ENCODE measurements at regions not wholly inside any gene's neighbourhood (a gene's known extent, or its start where the extent isn't known, plus 50 kb on each side); places are given as distances from the start of the nearest gene placed in this dataset.

DNA sequence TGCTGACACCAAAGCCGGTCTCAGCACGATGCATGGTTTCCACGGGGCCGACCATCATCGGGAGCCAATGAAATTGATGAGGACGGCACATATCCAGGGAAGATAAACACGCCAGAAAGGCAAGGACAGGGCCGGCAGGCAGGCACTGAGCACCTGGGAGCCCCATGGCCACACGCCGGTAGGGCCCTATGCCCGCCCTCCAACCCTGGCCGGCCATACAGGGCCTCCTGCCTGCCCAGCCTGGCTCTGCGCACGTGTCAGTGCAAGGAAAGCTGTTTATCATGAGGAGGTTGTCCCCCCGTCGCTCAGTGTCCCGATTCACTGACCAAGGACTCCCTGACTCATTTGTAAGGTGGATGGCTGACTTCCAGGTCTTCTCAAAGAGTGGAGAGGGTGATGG is 237.5 kb downstream of the GLI2 start (continued):
- TF ChIP-seq, protein P1, sequence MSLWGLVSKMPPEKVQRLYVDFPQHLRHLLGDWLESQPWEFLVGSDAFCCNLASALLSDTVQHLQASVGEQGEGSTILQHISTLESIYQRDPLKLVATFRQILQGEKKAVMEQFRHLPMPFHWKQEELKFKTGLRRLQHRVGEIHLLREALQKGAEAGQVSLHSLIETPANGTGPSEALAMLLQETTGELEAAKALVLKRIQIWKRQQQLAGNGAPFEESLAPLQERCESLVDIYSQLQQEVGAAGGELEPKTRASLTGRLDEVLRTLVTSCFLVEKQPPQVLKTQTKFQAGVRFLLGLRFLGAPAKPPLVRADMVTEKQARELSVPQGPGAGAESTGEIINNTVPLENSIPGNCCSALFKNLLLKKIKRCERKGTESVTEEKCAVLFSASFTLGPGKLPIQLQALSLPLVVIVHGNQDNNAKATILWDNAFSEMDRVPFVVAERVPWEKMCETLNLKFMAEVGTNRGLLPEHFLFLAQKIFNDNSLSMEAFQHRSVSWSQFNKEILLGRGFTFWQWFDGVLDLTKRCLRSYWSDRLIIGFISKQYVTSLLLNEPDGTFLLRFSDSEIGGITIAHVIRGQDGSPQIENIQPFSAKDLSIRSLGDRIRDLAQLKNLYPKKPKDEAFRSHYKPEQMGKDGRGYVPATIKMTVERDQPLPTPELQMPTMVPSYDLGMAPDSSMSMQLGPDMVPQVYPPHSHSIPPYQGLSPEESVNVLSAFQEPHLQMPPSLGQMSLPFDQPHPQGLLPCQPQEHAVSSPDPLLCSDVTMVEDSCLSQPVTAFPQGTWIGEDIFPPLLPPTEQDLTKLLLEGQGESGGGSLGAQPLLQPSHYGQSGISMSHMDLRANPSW (CRISPR knock-in tag; conservative IDR thresholded peaks at IDR 0.05; ENCODE audit: low read depth) = no peak
- no peak for TF ChIP-seq ZNF121 (CRISPR knock-in tag; IDR thresholded peaks at IDR 0.05)

DNA sequence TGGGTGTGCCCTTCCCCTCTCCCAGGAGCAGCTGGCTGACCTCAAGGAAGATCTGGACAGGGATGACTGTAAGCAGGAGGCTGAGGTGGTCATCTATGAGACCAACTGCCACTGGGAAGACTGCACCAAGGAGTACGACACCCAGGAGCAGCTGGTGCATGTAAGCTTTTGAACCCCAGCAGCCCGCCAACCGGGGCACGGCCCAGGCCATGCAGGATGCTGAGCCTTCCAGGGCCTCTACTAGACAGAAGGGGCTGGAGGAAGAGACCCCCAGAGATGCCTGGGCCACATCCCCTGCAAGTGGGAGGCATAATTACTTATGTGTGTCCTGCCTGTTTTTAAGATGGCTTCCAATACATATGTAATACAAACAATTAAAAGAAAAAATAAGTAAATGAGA is 239.3 kb downstream of the GLI2 start:
- POLR2A ChIA-PET = no interaction called here
- peaks cover under 1% of the 10 kb centered on the region; the same call in 1 of the 2 replicates for H3K4me1 Mint-ChIP-seq
- no peak for ATAC-seq

DNA sequence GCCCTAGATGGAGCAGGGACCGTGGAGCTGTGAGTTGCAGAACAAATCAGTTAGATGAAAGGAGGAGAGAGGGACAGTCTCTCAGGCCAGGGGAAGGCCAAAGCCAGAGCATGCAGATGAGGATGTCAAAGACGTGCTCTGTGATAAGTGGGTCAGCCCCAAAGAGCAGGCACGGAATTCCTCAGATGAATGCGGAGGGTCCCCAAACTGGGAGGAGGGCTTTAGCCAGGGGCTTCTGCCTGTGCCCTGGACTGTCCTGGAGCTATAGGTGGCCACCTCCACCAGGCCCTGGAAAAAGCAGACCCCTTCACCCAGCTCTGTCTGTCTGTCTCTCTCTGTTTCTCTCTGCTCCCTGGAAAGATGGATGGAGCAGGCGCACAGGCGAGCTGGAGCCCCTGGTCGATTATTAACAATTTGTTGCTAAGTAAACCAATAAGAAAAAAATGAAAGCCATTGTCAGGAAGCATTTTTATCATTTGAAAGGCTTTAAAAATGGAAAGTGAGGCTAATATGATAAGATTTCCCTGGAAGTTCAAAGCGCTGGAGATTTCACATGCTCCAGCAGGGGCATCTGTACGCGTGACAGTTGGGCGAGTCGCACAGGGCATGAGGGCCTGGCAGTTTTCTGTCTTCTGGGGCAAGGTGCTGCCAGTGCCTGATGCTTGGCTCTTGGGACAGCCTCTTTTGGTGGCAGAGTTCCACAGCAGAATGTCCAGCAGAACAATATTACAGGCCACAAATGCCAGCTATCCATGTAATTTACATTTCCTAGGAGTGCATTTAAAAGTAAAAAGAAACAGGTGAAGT is 241.0 kb downstream of the GLI2 start:
- H3K36me3 Mint-ChIP-seq = peaks cover 48% of the 10 kb centered on the region
- no peak overlapping the region for H3K27ac Mint-ChIP-seq
- TF ChIP-seq KAT7 (CRISPR knock-in tag; IDR thresholded peaks at IDR 0.05; ENCODE audit: borderline replicate concordance) (no peak), ETV6 (CRISPR knock-in tag; IDR thresholded peaks at IDR 0.05) (no peak), NR1H2 (CRISPR knock-in tag; IDR thresholded peaks at IDR 0.05) (no peak), FOXJ3 (CRISPR knock-in tag; IDR thresholded peaks at IDR 0.05; ENCODE audit: borderline replicate concordance) (no peak), ZNF219 (CRISPR knock-in tag; IDR thresholded peaks at IDR 0.05; ENCODE audit: borderline replicate concordance) (no peak), CREB1 (CRISPR knock-in tag; IDR thresholded peaks at IDR 0.05) (no peak), SMAD4 (CRISPR knock-in tag; IDR thresholded peaks at IDR 0.05) (no peak)
- TF ChIP-seq, protein P2, sequence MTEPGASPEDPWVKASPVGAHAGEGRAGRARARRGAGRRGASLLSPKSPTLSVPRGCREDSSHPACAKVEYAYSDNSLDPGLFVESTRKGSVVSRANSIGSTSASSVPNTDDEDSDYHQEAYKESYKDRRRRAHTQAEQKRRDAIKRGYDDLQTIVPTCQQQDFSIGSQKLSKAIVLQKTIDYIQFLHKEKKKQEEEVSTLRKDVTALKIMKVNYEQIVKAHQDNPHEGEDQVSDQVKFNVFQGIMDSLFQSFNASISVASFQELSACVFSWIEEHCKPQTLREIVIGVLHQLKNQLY (CRISPR knock-in tag; IDR thresholded peaks at IDR 0.05) = no peak
- TF ChIP-seq, protein P3, sequence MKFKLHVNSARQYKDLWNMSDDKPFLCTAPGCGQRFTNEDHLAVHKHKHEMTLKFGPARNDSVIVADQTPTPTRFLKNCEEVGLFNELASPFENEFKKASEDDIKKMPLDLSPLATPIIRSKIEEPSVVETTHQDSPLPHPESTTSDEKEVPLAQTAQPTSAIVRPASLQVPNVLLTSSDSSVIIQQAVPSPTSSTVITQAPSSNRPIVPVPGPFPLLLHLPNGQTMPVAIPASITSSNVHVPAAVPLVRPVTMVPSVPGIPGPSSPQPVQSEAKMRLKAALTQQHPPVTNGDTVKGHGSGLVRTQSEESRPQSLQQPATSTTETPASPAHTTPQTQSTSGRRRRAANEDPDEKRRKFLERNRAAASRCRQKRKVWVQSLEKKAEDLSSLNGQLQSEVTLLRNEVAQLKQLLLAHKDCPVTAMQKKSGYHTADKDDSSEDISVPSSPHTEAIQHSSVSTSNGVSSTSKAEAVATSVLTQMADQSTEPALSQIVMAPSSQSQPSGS (CRISPR knock-in tag; IDR thresholded peaks at IDR 0.05; ENCODE audit: borderline replicate concordance, low read depth) = no peak
- TF ChIP-seq, protein P4, sequence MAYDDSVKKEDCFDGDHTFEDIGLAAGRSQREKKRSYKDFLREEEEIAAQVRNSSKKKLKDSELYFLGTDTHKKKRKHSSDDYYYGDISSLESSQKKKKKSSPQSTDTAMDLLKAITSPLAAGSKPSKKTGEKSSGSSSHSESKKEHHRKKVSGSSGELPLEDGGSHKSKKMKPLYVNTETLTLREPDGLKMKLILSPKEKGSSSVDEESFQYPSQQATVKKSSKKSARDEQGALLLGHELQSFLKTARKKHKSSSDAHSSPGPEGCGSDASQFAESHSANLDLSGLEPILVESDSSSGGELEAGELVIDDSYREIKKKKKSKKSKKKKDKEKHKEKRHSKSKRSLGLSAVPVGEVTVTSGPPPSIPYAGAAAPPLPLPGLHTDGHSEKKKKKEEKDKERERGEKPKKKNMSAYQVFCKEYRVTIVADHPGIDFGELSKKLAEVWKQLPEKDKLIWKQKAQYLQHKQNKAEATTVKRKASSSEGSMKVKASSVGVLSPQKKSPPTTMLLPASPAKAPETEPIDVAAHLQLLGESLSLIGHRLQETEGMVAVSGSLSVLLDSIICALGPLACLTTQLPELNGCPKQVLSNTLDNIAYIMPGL (CRISPR knock-in tag; IDR thresholded peaks at IDR 0.05) = no peak
- TF ChIP-seq, protein P5, sequence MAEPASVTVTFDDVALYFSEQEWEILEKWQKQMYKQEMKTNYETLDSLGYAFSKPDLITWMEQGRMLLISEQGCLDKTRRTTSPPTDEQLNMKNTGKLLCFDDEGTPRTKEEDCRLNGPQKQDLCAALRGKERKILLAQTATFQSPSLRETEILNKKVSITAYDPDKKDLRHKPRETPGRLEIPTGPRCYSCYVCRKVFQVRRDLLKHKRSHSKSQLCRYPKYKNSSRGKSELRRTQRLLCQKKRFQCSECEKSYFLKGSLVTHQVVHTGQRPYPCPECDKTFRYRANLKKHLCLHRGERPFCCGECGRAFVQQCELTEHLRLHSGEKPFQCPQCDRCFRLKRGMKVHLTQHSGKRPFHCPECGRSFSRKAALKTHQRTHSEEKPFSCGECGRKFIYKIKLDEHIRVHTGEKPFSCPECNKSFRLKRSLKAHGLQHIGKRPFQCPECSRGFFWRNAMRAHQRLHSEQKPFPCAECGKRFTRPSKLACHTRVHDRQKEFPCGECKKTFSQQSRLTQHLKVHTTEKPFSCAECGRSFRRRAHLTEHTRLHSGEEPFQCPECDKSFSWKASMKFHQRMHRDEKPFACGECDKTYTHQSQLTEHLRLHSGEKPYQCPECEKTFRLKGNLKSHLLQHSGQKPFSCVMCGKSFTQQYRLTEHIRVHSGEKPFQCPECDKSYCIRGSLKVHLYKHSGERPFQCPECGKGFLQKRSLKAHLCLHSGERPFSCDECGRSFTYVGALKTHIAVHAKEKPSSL (CRISPR knock-in tag; conservative IDR thresholded peaks at IDR 0.05) = no peak
- TF ChIP-seq, protein P6, sequence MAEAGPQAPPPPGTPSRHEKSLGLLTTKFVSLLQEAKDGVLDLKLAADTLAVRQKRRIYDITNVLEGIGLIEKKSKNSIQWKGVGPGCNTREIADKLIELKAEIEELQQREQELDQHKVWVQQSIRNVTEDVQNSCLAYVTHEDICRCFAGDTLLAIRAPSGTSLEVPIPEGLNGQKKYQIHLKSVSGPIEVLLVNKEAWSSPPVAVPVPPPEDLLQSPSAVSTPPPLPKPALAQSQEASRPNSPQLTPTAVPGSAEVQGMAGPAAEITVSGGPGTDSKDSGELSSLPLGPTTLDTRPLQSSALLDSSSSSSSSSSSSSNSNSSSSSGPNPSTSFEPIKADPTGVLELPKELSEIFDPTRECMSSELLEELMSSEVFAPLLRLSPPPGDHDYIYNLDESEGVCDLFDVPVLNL (CRISPR knock-in tag; IDR thresholded peaks at IDR 0.05; ENCODE audit: borderline replicate concordance, low read depth) = no peak

More for the DNA sequence above, 239.3 kb downstream of the GLI2 start:
- H3K36me3 Mint-ChIP-seq = peaks cover 47% of the 10 kb centered on the region
- no peak overlapping the region for H3K4me3 Mint-ChIP-seq
- TF ChIP-seq OVOL2 (CRISPR knock-in tag; IDR thresholded peaks at IDR 0.05; ENCODE audit: borderline replicate concordance) (no peak), MXD4 (CRISPR knock-in tag; IDR thresholded peaks at IDR 0.05; ENCODE audit: borderline replicate concordance) (no peak), ZNF121 (CRISPR knock-in tag; IDR thresholded peaks at IDR 0.05) (no peak), ESRRA (CRISPR knock-in tag; IDR thresholded peaks at IDR 0.05; ENCODE audit: borderline replicate concordance) (no peak), CREB1 (CRISPR knock-in tag; IDR thresholded peaks at IDR 0.05) (no peak), JUN (CRISPR knock-in tag; IDR thresholded peaks at IDR 0.05) (no peak), NFYB (CRISPR knock-in tag; conservative IDR thresholded peaks at IDR 0.05; ENCODE audit: low read depth) (no peak), TCF7 (CRISPR knock-in tag; IDR thresholded peaks at IDR 0.05; ENCODE audit: low read depth) (no peak), FOXK1 (CRISPR knock-in tag; IDR thresholded peaks at IDR 0.05) (no peak), NFATC4 (CRISPR knock-in tag; IDR thresholded peaks at IDR 0.05) (no peak), ZNF317 (CRISPR knock-in tag; IDR thresholded peaks at IDR 0.05; ENCODE audit: borderline replicate concordance, low read depth) (no peak), ETV6 (CRISPR knock-in tag; IDR thresholded peaks at IDR 0.05) (no peak), SP1 (CRISPR knock-in tag; conservative IDR thresholded peaks at IDR 0.05) (no peak)
- TF ChIP-seq, protein P7, sequence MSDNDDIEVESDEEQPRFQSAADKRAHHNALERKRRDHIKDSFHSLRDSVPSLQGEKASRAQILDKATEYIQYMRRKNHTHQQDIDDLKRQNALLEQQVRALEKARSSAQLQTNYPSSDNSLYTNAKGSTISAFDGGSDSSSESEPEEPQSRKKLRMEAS (CRISPR knock-in tag; IDR thresholded peaks at IDR 0.05) = no peak
- TF ChIP-seq, protein P8, sequence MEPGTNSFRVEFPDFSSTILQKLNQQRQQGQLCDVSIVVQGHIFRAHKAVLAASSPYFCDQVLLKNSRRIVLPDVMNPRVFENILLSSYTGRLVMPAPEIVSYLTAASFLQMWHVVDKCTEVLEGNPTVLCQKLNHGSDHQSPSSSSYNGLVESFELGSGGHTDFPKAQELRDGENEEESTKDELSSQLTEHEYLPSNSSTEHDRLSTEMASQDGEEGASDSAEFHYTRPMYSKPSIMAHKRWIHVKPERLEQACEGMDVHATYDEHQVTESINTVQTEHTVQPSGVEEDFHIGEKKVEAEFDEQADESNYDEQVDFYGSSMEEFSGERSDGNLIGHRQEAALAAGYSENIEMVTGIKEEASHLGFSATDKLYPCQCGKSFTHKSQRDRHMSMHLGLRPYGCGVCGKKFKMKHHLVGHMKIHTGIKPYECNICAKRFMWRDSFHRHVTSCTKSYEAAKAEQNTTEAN (CRISPR knock-in tag; IDR thresholded peaks at IDR 0.05) = no peak
- CTCF ChIA-PET = interaction anchor here (1.0 to 2.2 kb wide), 2 partner anchors 17 to 154 kb away, joined by 3 to 9 read pairs; no protein-coding TSS in a partner anchor
- no peak for DNase-seq (ENCODE audit: low spot score)
- H3K27me3 Mint-ChIP-seq (ENCODE audit: low read depth) = no peaks in the 10 kb centered on the region
- no peaks in the 10 kb centered on the region for H3K9me3 Mint-ChIP-seq
- no peak overlapping the region for H3K27ac Mint-ChIP-seq

More for the DNA sequence above, 241.0 kb downstream of the GLI2 start:
- no peak for DNase-seq (ENCODE audit: low spot score)
- Mint-ChIP-seq H3K27me3 (ENCODE audit: low read depth) (no peaks in the 10 kb centered on the region), H3K9me3 (no peaks in the 10 kb centered on the region), H3K4me1 (peaks cover 2% of the 10 kb centered on the region), H3K4me3 (no peak overlapping the region)
- POLR2A ChIA-PET = no interaction called here
- no peak for ATAC-seq
- CTCF ChIA-PET = interaction anchor here (0.7 to 2.2 kb wide), 3 partner anchors 18 to 101 kb away, joined by 3 to 9 read pairs (median 3); no protein-coding TSS in a partner anchor
